ENCODE measurements at regions not wholly inside any gene's neighbourhood (a gene's known extent, or its start where the extent isn't known, plus 50 kb on each side); places are given as distances from the start of the nearest gene placed in this dataset.

- no peak for TF ChIP-seq TAF1 (IDR thresholded peaks at IDR 0.05; ENCODE audit: borderline replicate concordance, insufficient read depth, low read length)
- TF ChIP-seq POLR2AphosphoS5 (IDR thresholded peaks at IDR 0.05; ENCODE audit: low read depth, low read length) = no peak
Observed at GRCh38 chr13:87356314-87356713, 314.9 kb upstream of the SLITRK5 start.
